ENCODE measurements at regions not wholly inside any gene's neighbourhood (a gene's known extent, or its start where the extent isn't known, plus 50 kb on each side); places are given as distances from the start of the nearest gene placed in this dataset.

GRCh38 chr13:78084401-78084800 lies 165.8 kb upstream of the EDNRB start:
- TF ChIP-seq CTCF (conservative IDR thresholded peaks at IDR 0.05; ENCODE audit: low read depth in 2 of 2), result no peak
- TF ChIP-seq POLR2AphosphoS5 (IDR thresholded peaks at IDR 0.05; ENCODE audit: low read depth), result no peak
- no peak for TF ChIP-seq REST (IDR thresholded peaks at IDR 0.05; ENCODE audit: unreplicated experiment)
- no peak for TF ChIP-seq EZH2phosphoT487 (IDR thresholded peaks at IDR 0.05; ENCODE audit: unreplicated experiment)
- TF ChIP-seq EZH2 (IDR thresholded peaks at IDR 0.05; ENCODE audit: low read depth, unreplicated experiment), result no peak

Measured in GM23338 (cell line).